ENCODE measurements at regions not wholly inside any gene's neighbourhood (a gene's known extent, or its start where the extent isn't known, plus 50 kb on each side); places are given as distances from the start of the nearest gene placed in this dataset.

DNA sequence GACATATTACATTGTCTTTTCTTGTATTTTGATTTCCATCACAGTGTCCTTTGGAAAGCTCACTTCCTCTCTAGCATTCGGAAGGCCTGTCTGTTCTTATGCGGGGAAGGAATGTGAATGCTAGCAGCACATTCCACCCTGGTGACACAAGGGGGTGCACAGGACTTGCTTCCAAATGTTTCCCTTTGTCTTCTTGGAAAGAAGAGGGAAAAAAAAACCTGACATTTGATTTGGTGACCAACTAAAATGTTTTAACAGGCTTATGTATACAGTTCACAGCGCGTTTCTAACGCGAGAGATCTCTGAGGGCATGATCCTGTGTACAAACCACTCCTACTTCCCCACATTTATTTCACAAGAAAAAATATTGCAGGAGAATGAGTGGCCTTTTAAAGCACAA is 107.6 kb upstream of the FXR1 start:
- TF ChIP-seq POLR2A (IDR thresholded peaks at IDR 0.05): no peak
- no peak for TF ChIP-seq EP300 (IDR thresholded peaks at IDR 0.05)
- TF ChIP-seq, protein P1, sequence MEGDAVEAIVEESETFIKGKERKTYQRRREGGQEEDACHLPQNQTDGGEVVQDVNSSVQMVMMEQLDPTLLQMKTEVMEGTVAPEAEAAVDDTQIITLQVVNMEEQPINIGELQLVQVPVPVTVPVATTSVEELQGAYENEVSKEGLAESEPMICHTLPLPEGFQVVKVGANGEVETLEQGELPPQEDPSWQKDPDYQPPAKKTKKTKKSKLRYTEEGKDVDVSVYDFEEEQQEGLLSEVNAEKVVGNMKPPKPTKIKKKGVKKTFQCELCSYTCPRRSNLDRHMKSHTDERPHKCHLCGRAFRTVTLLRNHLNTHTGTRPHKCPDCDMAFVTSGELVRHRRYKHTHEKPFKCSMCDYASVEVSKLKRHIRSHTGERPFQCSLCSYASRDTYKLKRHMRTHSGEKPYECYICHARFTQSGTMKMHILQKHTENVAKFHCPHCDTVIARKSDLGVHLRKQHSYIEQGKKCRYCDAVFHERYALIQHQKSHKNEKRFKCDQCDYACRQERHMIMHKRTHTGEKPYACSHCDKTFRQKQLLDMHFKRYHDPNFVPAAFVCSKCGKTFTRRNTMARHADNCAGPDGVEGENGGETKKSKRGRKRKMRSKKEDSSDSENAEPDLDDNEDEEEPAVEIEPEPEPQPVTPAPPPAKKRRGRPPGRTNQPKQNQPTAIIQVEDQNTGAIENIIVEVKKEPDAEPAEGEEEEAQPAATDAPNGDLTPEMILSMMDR (IDR thresholded peaks at IDR 0.05): peak in 2 of 3 donors; percentile 12 to 50
- intact Hi-C loops (cut with DNase I): loop anchor here in 1 of 4 donors (10.0 kb wide), 1 partner anchor 370 kb away; no protein-coding TSS in a partner anchor
- Histone ChIP-seq H3K27ac (no peak overlapping the region), H3K4me3 (no peak overlapping the region), H3K36me3 (no peaks in the 10 kb centered on the region), H3K27me3 (no peaks in the 10 kb centered on the region), H3K4me1 (ENCODE audit: insufficient read depth) (no peaks in the 10 kb centered on the region), H3K9me3 (no peaks in the 10 kb centered on the region)
- DNase-seq: peak; percentile 24 to 48 (median 43)
- WGBS, 3 donors: 4 to 12% (median 8%) methylated on average over 6 of the region's 6 CpGs

- Histone ChIP-seq H3K4me3 (no peak overlapping the region), H3K9me3 (no peaks in the 10 kb centered on the region), H3K27me3 (no peaks in the 10 kb centered on the region), H3K4me1 (ENCODE audit: insufficient read depth) (no peaks in the 10 kb centered on the region), H3K36me3 (no peaks in the 10 kb centered on the region), H3K27ac (no peak overlapping the region)
- 76 to 87% (median 86%) methylated on average over 1 of the region's 1 CpG for WGBS, 3 donors
- TF ChIP-seq POLR2A (IDR thresholded peaks at IDR 0.05): no peak
- TF ChIP-seq EP300 (IDR thresholded peaks at IDR 0.05): no peak
- TF ChIP-seq, protein P1 (IDR thresholded peaks at IDR 0.05): no peak
- intact Hi-C loops (cut with DNase I): loop anchor here in 1 of 4 donors (10.0 kb wide), 1 partner anchor 366 kb away; no protein-coding TSS in a partner anchor
- no peak for DNase-seq
Observed at GRCh38 chr3:180808823-180809575, 103.5 kb upstream of the FXR1 start.

DNA sequence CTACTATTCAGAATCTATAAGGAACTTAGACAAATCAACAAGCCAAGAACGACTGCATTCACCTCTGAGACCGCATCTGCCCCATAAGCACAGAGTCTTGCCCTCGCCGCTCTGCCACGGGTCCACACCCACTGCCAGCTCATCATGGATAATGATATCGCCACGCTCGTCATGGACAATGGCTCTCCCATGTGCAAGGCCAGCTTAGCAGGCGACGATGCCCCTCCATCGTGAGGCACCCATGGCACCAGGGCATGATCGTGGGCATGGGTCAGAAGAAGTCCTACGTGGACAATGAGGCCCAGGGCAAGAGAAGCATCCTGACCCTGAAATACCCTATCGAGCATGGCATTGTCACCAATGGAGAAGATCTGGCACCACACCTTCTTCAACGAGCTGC is 92.1 kb upstream of the FXR1 start:
- no peaks in the 10 kb centered on the region for H3K9me3 ChIP-seq
- DNase-seq: no peak
- WGBS, 3 donors: 92 to 95% (median 94%) methylated on average over 15 of the region's 15 CpGs
- intact Hi-C loops (cut with DNase I): no loop called here
- H3K4me1 ChIP-seq (ENCODE audit: insufficient read depth): no peaks in the 10 kb centered on the region
- no peaks in the 10 kb centered on the region for H3K36me3 ChIP-seq
- no peaks in the 10 kb centered on the region for H3K27me3 ChIP-seq
- TF ChIP-seq POLR2A (IDR thresholded peaks at IDR 0.05) (no peak), EP300 (IDR thresholded peaks at IDR 0.05) (no peak)
- TF ChIP-seq, protein P1 (IDR thresholded peaks at IDR 0.05): no peak
- H3K4me3 ChIP-seq: no peak overlapping the region
- no peak overlapping the region for H3K27ac ChIP-seq

GRCh38 chr3:180825964-180826363 is 86.5 kb upstream of the FXR1 start:
- WGBS, 3 donors: 51 to 66% (median 53%) methylated on average over 2 of the region's 2 CpGs
- TF ChIP-seq EP300 (IDR thresholded peaks at IDR 0.05) (no peak), POLR2A (IDR thresholded peaks at IDR 0.05) (no peak)
- TF ChIP-seq, protein P1 (IDR thresholded peaks at IDR 0.05): no peak

More at GRCh38 chr3:180825964-180826363, 86.5 kb upstream of the FXR1 start:
- Histone ChIP-seq H3K9me3 (no peaks in the 10 kb centered on the region), H3K4me1 (ENCODE audit: insufficient read depth) (no peaks in the 10 kb centered on the region), H3K4me3 (no peak overlapping the region), H3K36me3 (no peaks in the 10 kb centered on the region), H3K27me3 (no peaks in the 10 kb centered on the region), H3K27ac (no peak overlapping the region)
- intact Hi-C loops (cut with DNase I): no loop called here
- no peak for DNase-seq
